A673 (cell line): ENCODE measurements at regions not wholly inside any gene's neighbourhood (a gene's known extent, or its start where the extent isn't known, plus 50 kb on each side); places are given as distances from the start of the nearest gene placed in this dataset.

ENCODE experiments used
- CTCF ChIP-seq: fragments of 300-800, 200-600 bp; sonication (generic); conservative IDR thresholded peaks from 2 replicates; pipeline ENCODE4 v1.5.1; 2017; ENCODE audit warnings: low read depth, mild to moderate bottlenecking, antibody characterized with exemption, low read length, moderate library complexity, mixed read lengths
- EZH2 ChIP-seq: fragments of 200-600 bp; sonication (generic); IDR thresholded peaks from 2 replicates; pipeline ENCODE4 v1.6.1; 2017; ENCODE audit warnings: borderline replicate concordance, low read depth, mild to moderate bottlenecking, mixed read lengths, antibody characterized with exemption, low read length; ENCODE audit not compliant: poor library complexity, severe bottlenecking

GRCh38 chr10:90328896-90329295, 528.9 kb downstream of the HTR7 start:
- TF ChIP-seq EZH2 (no peak), CTCF (no peak)
